CD14-positive monocyte (primary cell): ENCODE measurements at regions not wholly inside any gene's neighbourhood (a gene's known extent, or its start where the extent isn't known, plus 50 kb on each side); places are given as distances from the start of the nearest gene placed in this dataset.

ENCODE experiments used
- DNase-seq, 3 donors: peaks; one replicate each; pipeline ENCODE4 v3.0.0-alpha.2; 2011 to 2022
- H2AFZ ChIP-seq: 2 replicates; pipeline ENCODE4 v1.6.0; 2012; ENCODE audit warnings: mild to moderate bottlenecking, low read depth, low read length, inconsistent platforms; ENCODE audit not compliant: insufficient read depth, poor library complexity, severe bottlenecking
- H3K27ac ChIP-seq, 2 donors: 1 replicate in 1 of 2; 2 replicates in 1 of 2; pipeline ENCODE4 v1.5.1; 2012 to 2013; ENCODE audit warnings: low read length in 2 of 2, control low read depth in 1 of 2, inconsistent platforms in 1 of 2, low read depth in 1 of 2, mild to moderate bottlenecking in 1 of 2
- H3K27me3 ChIP-seq, 2 donors: one replicate each; pipeline versions ENCODE4 v1.6.0 to v1.6.1; 2011 to 2013; ENCODE audit warnings: low read length in 2 of 2; ENCODE audit not compliant: control insufficient read depth in 2 of 2, insufficient read depth in 2 of 2
- H3K36me3 ChIP-seq, 2 donors: replicated peaks in 1 of 2; 1 replicate in 1 of 2; 2 replicates in 1 of 2; pipeline versions ENCODE4 v1.5.1 to v1.6.1; 2012 to 2013; ENCODE audit warnings: low read length in 2 of 2, control low read depth in 1 of 2, inconsistent platforms in 1 of 2, mild to moderate bottlenecking in 1 of 2; ENCODE audit not compliant: insufficient read depth in 2 of 2, control insufficient read depth in 1 of 2
- H3K4me1 ChIP-seq, 2 donors: 1 replicate in 1 of 2; 2 replicates in 1 of 2; pipeline versions ENCODE4 v1.5.1 to v1.6.1; 2012 to 2013; ENCODE audit warnings: low read length in 2 of 2, control low read depth in 1 of 2, inconsistent platforms in 1 of 2, mild to moderate bottlenecking in 1 of 2, moderate library complexity in 1 of 2; ENCODE audit not compliant: insufficient read depth in 2 of 2, control insufficient read depth in 1 of 2
- H3K4me2 ChIP-seq: replicated peaks from 2 replicates; pipeline ENCODE3; 2012; ENCODE audit warnings: low read length, moderate library complexity, mild to moderate bottlenecking; ENCODE audit not compliant: poor library complexity, severe bottlenecking; ENCODE audit errors: extremely low read depth
- H3K4me3 ChIP-seq, 3 experiments: fragments of 200-600 bp in 1 of 3; sonication (generic) in 1 of 3; replicated peaks in 1 of 3; 1 replicate in 2 of 3; 2 replicates in 1 of 3; pipeline ENCODE4 v1.5.1; 2011 to 2013; ENCODE audit warnings: low read length in 3 of 3, mild to moderate bottlenecking in 3 of 3, control low read depth in 2 of 3, low read depth in 2 of 3, inconsistent platforms in 1 of 3, moderate library complexity in 1 of 3
- H3K79me2 ChIP-seq: 2 replicates; pipeline ENCODE4 v1.6.0; 2012; ENCODE audit warnings: mild to moderate bottlenecking, control low read depth, inconsistent platforms, low read length, moderate library complexity; ENCODE audit not compliant: insufficient read depth
- H3K9ac ChIP-seq: 2 replicates; pipeline ENCODE4 v1.6.0; 2017; ENCODE audit warnings: low read length, mild to moderate bottlenecking; ENCODE audit not compliant: insufficient read depth, poor library complexity, severe bottlenecking
- H3K9me3 ChIP-seq, 2 donors: replicated peaks in 1 of 2; 1 replicate in 1 of 2; 2 replicates in 1 of 2; pipeline versions ENCODE4 v1.5.1 to v1.6.1; 2012 to 2013; ENCODE audit warnings: low read length in 2 of 2, control low read depth in 1 of 2; ENCODE audit not compliant: control insufficient read depth in 1 of 2, insufficient read depth in 1 of 2
- H4K20me1 ChIP-seq: 2 replicates; pipeline ENCODE4 v1.6.0; 2012; ENCODE audit warnings: mild to moderate bottlenecking, low read length, control low read depth, moderate library complexity; ENCODE audit not compliant: insufficient read depth
- H3K27ac Mint-ChIP-seq, 7 donors: one replicate each; pipeline ENCODE4 v1.8.0; 2020; ENCODE audit warnings: mild to moderate bottlenecking in 7 of 7, mixed read lengths in 7 of 7, moderate library complexity in 6 of 7, inconsistent platforms in 2 of 7
- H3K27me3 Mint-ChIP-seq, 3 donors: one replicate each; pipeline ENCODE4 v1.8.0; 2021 to 2022; ENCODE audit warnings: low read depth in 3 of 3, mild to moderate bottlenecking in 3 of 3, mixed read lengths in 3 of 3, moderate library complexity in 3 of 3, inconsistent platforms in 1 of 3
- H3K36me3 Mint-ChIP-seq, 2 donors: one replicate each; pipeline ENCODE4 v1.8.0; 2020; ENCODE audit warnings: mixed read lengths in 2 of 2, inconsistent platforms in 1 of 2, mild to moderate bottlenecking in 1 of 2
- H3K4me1 Mint-ChIP-seq: one replicate; pipeline ENCODE4 v1.8.0; 2020; ENCODE audit warnings: mild to moderate bottlenecking, mixed read lengths
- H3K4me3 Mint-ChIP-seq, 2 donors: one replicate each; pipeline ENCODE4 v1.8.0; 2020; ENCODE audit warnings: mild to moderate bottlenecking in 2 of 2, mixed read lengths in 2 of 2, moderate library complexity in 1 of 2
- H3K9me3 Mint-ChIP-seq, 7 donors: one replicate each; pipeline ENCODE4 v1.8.0; 2020 to 2022; ENCODE audit warnings: mixed read lengths in 7 of 7, mild to moderate bottlenecking in 6 of 7, moderate library complexity in 6 of 7, inconsistent platforms in 2 of 7
- WGBS: methylation state at CpG from one replicate; pipeline ENCODE4 v1.1.5; 2013; ENCODE audit warnings: missing lambda C conversion rate; ENCODE audit not compliant: insufficient coverage; 5-methylcytosine and 5-hydroxymethylcytosine counted together
- intact Hi-C, 2 donors: fragments of 100-400 bp; cut with micrococcal nuclease; formaldehyde crosslinking; loops; one replicate each; pipeline versions ENCODE4 v1.15.0 to v1.15.1; 2023
- TF ChIP-seq, protein P1 (sequence below): fragments of 200-600 bp; IDR thresholded peaks from one replicate; pipeline ENCODE4 v1.8.0; 2022; ENCODE audit warnings: antibody characterized with exemption, mild to moderate bottlenecking

DNA sequence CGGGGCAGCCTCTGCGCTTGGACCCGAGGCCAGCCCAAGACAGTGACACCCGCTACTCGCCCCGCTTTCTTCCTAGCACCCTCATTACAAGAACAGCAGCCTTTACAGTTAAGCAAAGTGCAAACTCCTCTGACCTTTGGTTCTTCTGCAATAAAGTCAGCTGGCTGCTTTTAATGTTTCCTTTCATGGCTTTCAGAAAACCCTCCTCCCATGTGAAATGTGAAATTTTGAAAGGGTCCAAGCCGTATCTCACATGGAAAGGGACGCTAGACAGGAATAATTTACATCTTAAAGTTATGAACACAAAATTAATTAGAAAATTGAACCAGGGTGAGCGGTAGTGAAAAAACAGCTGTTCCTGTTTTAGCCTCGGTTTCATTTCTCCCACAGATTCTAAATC lies 520.1 kb upstream of the FRG1 start:
- intact Hi-C loops = no loop called here
- Mint-ChIP-seq H3K4me1 (no peaks in the 10 kb centered on the region), H3K4me3 (no peak overlapping the region), H3K9me3 (peaks cover 0 to 9% (median 7%) of the 10 kb centered on the region in 7 donors), H3K36me3 (no peaks in the 10 kb centered on the region), H3K27me3 (no peaks in the 10 kb centered on the region), H3K27ac (no peak overlapping the region)
- Histone ChIP-seq H3K27me3 (no peaks in the 10 kb centered on the region), H3K4me2 (no peak overlapping the region), H3K9me3 (peaks cover 3 to 4% of the 10 kb centered on the region in 2 donors), H3K36me3 (no peaks in the 10 kb centered on the region), H3K79me2 (no peaks in the 10 kb centered on the region), H3K27ac (no peak overlapping the region), H2AFZ (no peak overlapping the region), H3K4me1 (no peaks in the 10 kb centered on the region), H3K9ac (no peak overlapping the region), H4K20me1 (no peaks in the 10 kb centered on the region), H3K4me3 (no peak overlapping the region)
- TF ChIP-seq, protein P1, sequence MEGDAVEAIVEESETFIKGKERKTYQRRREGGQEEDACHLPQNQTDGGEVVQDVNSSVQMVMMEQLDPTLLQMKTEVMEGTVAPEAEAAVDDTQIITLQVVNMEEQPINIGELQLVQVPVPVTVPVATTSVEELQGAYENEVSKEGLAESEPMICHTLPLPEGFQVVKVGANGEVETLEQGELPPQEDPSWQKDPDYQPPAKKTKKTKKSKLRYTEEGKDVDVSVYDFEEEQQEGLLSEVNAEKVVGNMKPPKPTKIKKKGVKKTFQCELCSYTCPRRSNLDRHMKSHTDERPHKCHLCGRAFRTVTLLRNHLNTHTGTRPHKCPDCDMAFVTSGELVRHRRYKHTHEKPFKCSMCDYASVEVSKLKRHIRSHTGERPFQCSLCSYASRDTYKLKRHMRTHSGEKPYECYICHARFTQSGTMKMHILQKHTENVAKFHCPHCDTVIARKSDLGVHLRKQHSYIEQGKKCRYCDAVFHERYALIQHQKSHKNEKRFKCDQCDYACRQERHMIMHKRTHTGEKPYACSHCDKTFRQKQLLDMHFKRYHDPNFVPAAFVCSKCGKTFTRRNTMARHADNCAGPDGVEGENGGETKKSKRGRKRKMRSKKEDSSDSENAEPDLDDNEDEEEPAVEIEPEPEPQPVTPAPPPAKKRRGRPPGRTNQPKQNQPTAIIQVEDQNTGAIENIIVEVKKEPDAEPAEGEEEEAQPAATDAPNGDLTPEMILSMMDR = no peak
- 79% methylated on average over 6 of the region's 10 CpGs for WGBS
- no peak for DNase-seq

DNA sequence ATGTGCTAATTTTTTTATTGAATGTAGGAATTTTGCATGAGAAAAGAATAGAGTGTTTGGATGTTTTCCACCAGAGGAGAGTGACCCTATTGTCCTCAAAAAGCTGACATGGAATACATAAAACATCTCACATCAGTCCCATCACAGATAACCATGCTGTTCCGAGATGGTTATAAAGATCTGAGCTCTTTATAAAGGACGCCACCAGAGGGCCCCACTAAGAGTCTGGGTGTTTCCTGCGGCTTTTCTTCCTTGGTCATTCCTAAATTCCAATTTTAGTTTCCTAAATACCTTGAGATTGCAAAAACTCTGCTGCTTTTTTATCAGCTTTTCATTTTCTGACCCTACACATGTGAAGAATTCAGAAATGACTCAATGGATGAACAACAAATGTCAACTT lies 504.5 kb upstream of the FRG1 start:
- no peak for DNase-seq
- 83% methylated on average over 2 of the region's 3 CpGs for WGBS
- no peak overlapping the region for H3K4me3 Mint-ChIP-seq
- Histone ChIP-seq H3K4me2 (no peak overlapping the region), H3K27ac (no peak overlapping the region), H3K79me2 (no peaks in the 10 kb centered on the region), H3K27me3 (no peaks in the 10 kb centered on the region), H3K4me3 (no peak overlapping the region), H2AFZ (no peak overlapping the region), H3K9me3 (peaks cover 11 to 19% of the 10 kb centered on the region in 2 donors), H3K36me3 (no peaks in the 10 kb centered on the region), H3K9ac (no peak overlapping the region), H3K4me1 (no peaks in the 10 kb centered on the region), H4K20me1 (no peaks in the 10 kb centered on the region)
- no peak overlapping the region for H3K27ac Mint-ChIP-seq
- intact Hi-C loops = no loop called here
- no peaks in the 10 kb centered on the region for H3K4me1 Mint-ChIP-seq
- H3K27me3 Mint-ChIP-seq = peaks cover 0 to 2% (median 0%) of the 10 kb centered on the region in 3 donors
- H3K9me3 Mint-ChIP-seq = peaks cover 9 to 34% (median 14%) of the 10 kb centered on the region in 7 donors
- no peaks in the 10 kb centered on the region for H3K36me3 Mint-ChIP-seq
- TF ChIP-seq, protein P1 = peak; percentile 14
